ENCODE measurements at regions not wholly inside any gene's neighbourhood (a gene's known extent, or its start where the extent isn't known, plus 50 kb on each side); places are given as distances from the start of the nearest gene placed in this dataset.
A peak's percentile ranks its signal among the peaks of the same experiment; 100 is the strongest.
"Not testable (repeated sequence)": the region's sequence is repeated elsewhere in the genome, so short reads cannot be mapped to it uniquely, and the experiment has no call there.

DNA sequence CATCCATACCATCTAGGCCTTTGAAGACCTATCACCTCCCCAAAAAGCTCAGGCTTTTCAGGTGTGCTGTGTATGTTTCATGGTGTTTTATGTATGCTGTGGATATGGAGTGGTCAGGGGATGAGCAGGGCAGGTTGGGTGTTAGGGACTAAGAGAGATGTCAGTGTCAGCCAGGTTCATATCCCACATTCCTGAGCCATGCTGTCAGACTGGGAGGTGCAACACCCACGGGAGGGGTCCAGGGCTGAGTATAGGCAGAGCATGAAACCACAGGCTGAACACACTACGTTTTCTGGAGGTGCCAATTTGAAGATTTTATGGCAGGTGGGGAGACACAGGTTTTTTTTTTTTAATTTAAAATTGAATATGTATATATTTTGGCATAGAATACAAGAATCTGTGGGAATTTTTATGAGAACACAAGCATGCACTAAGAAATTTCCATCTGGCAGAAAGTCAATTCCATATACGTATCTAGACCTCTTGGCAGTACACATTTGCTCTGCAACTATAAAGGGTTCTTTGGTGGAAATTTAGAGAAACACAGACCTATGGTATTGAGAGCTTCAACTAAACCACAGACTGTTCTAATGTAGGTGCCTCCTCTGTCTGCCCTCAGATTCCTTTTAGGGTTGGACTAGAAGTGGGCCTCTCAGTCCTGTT, 101.9 kb upstream of the RNU6-1 start:
- Histone ChIP-seq H3K4me2 (no peak overlapping the region), H3K9ac (no peak overlapping the region), H3K4me1 (peaks cover 28% of the 10 kb centered on the region), H3K9me3 (no peaks in the 10 kb centered on the region), H4K20me1 (no peaks in the 10 kb centered on the region), H3K36me3 (no peaks in the 10 kb centered on the region), H3K27me3 (no peaks in the 10 kb centered on the region), H3K27ac (no peak overlapping the region), H3K4me3 (no peak overlapping the region)
- no peak for TF ChIP-seq Cebpa-rat (IDR thresholded peaks at IDR 0.05)

GRCh38 chr15:67943475-67943874, 103.6 kb upstream of the RNU6-1 start:
- TF ChIP-seq Cebpa-rat (IDR thresholded peaks at IDR 0.05), result no peak
- Histone ChIP-seq H4K20me1 (no peaks in the 10 kb centered on the region), H3K9me3 (no peaks in the 10 kb centered on the region), H3K36me3 (no peaks in the 10 kb centered on the region), H3K4me1 (peaks cover 28% of the 10 kb centered on the region), H3K27me3 (no peaks in the 10 kb centered on the region), H3K27ac (no peak overlapping the region), H3K4me3 (no peak overlapping the region), H3K4me2 (no peak overlapping the region), H3K9ac (no peak overlapping the region)

DNA sequence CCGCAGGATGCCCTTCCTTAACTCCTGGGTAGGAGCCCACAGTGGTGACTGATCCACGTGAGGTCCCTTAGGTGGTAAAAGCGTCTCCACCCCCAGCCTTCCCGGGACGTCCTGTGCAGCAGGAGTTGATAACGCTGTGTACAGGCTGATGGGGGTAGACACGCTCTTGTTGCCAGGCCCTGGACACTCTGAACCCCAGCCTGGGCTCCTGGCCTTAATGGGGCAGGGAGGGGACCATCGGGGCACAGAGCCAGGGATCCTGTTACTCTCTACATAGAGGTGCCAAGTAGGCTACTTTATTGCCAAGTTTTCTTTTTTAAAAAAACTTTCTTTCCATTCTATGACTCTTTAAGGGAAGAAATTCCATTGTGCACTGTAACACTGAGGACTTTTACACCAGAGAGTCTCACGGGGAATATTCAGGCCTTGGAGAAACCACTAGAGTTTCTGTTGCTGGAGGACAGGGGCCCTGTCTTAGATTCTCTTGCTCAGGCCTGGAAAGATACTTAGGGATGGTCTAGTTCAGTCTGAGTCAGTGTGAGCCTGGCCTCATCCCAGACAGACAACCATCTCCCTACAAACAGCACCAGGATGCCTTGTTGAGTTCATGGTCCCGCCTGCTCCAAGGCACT, 104.3 kb upstream of the RNU6-1 start:
- no peak overlapping the region for H3K4me2 ChIP-seq
- no peak overlapping the region for H3K9ac ChIP-seq
- no peaks in the 10 kb centered on the region for H3K27me3 ChIP-seq
- no peak overlapping the region for H3K4me3 ChIP-seq
- H3K4me1 ChIP-seq, result peaks cover 26% of the 10 kb centered on the region
- TF ChIP-seq Cebpa-rat (IDR thresholded peaks at IDR 0.05), result no peak
- H3K27ac ChIP-seq, result no peak overlapping the region
- H4K20me1 ChIP-seq, result no peaks in the 10 kb centered on the region
- no peaks in the 10 kb centered on the region for H3K9me3 ChIP-seq
- H3K36me3 ChIP-seq, result no peaks in the 10 kb centered on the region

GRCh38 chr15:67945131-67945530, 105.3 kb upstream of the RNU6-1 start:
- H3K4me3 ChIP-seq, result no peak overlapping the region
- TF ChIP-seq Cebpa-rat (IDR thresholded peaks at IDR 0.05), result no peak
- H3K9me3 ChIP-seq, result peaks cover under 1% of the 10 kb centered on the region; the same call in 1 of the 2 replicates
- no peak overlapping the region for H3K9ac ChIP-seq
- H3K36me3 ChIP-seq, result no peaks in the 10 kb centered on the region
- peaks cover 26% of the 10 kb centered on the region for H3K4me1 ChIP-seq
- H3K4me2 ChIP-seq, result no peak overlapping the region
- no peak overlapping the region for H3K27ac ChIP-seq
- H3K27me3 ChIP-seq, result no peaks in the 10 kb centered on the region
- no peaks in the 10 kb centered on the region for H4K20me1 ChIP-seq

- Histone ChIP-seq H3K27me3 (no peaks in the 10 kb centered on the region), H3K4me2 (peak overlapping the region; percentile 69), H3K9ac (peak overlapping the region; percentile 56), H4K20me1 (no peaks in the 10 kb centered on the region), H3K4me3 (no peak overlapping the region), H3K36me3 (no peaks in the 10 kb centered on the region), H3K27ac (peak overlapping the region; percentile 81), H3K9me3 (peaks cover 3% of the 10 kb centered on the region; the same call in 1 of the 2 replicates), H3K4me1 (peaks cover 26% of the 10 kb centered on the region)
- no peak for TF ChIP-seq Cebpa-rat (IDR thresholded peaks at IDR 0.05)
Measured at GRCh38 chr15:67945951-67946700, 106.3 kb upstream of the RNU6-1 start.

- H3K9ac ChIP-seq, result peak overlapping the region; percentile 56
- peak overlapping the region; percentile 69 for H3K4me2 ChIP-seq
- peaks cover 26% of the 10 kb centered on the region for H3K4me1 ChIP-seq
- no peak overlapping the region for H3K4me3 ChIP-seq
- no peak for TF ChIP-seq Cebpa-rat (IDR thresholded peaks at IDR 0.05)
- H3K9me3 ChIP-seq, result peaks cover 3% of the 10 kb centered on the region; the same call in 1 of the 2 replicates
- peak overlapping the region; percentile 81 for H3K27ac ChIP-seq
- no peaks in the 10 kb centered on the region for H4K20me1 ChIP-seq
- no peaks in the 10 kb centered on the region for H3K36me3 ChIP-seq
- H3K27me3 ChIP-seq, result no peaks in the 10 kb centered on the region
Measured at GRCh38 chr15:67946701-67947100, 106.9 kb upstream of the RNU6-1 start.

DNA sequence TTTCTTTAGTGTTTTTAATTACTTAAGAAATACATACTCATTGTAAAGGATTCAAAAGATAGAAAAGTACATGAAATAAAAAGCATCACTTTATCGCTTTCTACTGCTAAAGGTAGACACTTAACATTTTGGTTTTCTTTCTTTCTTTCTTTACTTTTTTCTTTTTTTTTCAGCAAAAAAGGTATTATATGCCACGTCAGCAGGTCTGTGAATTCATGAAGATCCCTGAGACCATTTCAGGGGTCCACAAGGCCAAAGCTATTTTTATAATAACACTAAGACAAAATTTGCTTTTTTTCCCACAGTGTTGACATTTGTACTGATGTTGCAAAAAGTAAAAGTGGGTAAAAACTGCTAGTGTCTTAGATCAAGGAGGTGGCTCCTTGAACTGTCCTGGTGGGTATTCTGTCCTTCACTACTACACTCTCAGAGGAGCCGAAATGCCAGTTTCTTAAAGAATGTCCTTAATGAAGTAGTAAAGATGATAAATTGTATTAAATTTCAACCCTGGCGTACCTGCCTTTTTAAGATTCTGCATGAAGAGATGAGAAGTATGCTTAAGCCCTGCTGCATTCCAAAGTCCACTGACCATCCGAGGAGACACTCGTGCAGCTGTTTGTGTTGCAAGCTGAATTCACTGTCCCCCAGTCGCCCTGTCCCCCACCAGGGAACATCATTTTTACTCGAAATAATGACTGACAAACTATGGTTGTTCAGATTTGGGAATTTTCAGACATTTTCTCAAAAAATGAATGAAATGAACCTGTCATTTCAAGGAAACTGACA, 106.7 kb upstream of the PIAS1 start:
- no peak overlapping the region for H3K27ac ChIP-seq
- 0 out of 2 replicates have a peak overlapping the region, but pooled peaks have one; percentile 38 for H3K9ac ChIP-seq
- H3K36me3 ChIP-seq, result no peaks in the 10 kb centered on the region
- H3K4me1 ChIP-seq, result peaks cover 26% of the 10 kb centered on the region
- TF ChIP-seq Cebpa-rat (IDR thresholded peaks at IDR 0.05), result no peak
- no peaks in the 10 kb centered on the region for H3K27me3 ChIP-seq
- no peaks in the 10 kb centered on the region for H4K20me1 ChIP-seq
- H3K9me3 ChIP-seq, result peaks cover 3% of the 10 kb centered on the region; the same call in 1 of the 2 replicates
- H3K4me3 ChIP-seq, result no peak overlapping the region
- H3K4me2 ChIP-seq, result peak overlapping the region; percentile 69

- no peak for TF ChIP-seq Cebpa-rat (IDR thresholded peaks at IDR 0.05)
- Histone ChIP-seq H3K36me3 (no peaks in the 10 kb centered on the region), H4K20me1 (no peaks in the 10 kb centered on the region), H3K4me1 (peaks cover 26% of the 10 kb centered on the region), H3K9ac (no peak overlapping the region), H3K27me3 (no peaks in the 10 kb centered on the region), H3K4me2 (no peak overlapping the region), H3K27ac (no peak overlapping the region), H3K9me3 (peaks cover 3% of the 10 kb centered on the region; the same call in 1 of the 2 replicates), H3K4me3 (no peak overlapping the region)
Measured at GRCh38 chr15:67948215-67948614, 105.9 kb upstream of the PIAS1 start.

DNA sequence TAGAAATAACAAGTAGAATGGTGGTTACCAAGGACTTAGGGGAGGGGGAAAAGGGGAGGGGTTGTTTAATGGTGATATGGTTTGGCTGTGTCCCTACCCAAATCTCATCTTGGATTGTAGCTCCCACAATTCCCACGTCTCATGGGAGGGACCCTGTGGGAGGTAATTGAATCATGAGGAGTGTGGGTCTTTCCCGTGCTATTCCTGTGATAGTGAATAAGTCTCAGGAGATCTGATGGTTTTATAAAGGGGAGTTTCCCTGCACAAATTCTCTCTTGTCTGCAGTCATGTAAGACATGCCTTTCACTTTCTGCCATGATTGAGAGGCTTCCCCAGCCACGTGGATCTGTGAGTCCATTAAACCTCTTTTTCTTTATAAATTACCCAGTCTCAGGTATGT, 102.9 kb upstream of the PIAS1 start:
- H3K27me3 ChIP-seq, H3K4me2 ChIP-seq, H3K36me3 ChIP-seq, H3K4me3 ChIP-seq, H3K27ac ChIP-seq, H4K20me1 ChIP-seq, H3K9ac ChIP-seq, H3K9me3 ChIP-seq: not testable (repeated sequence)
- H3K4me1 ChIP-seq, result peaks cover 32% of the 10 kb centered on the region
